ENCODE measurements at regions not wholly inside any gene's neighbourhood (a gene's known extent, or its start where the extent isn't known, plus 50 kb on each side); places are given as distances from the start of the nearest gene placed in this dataset.

GRCh38 chr2:150371044-150371818, 116.2 kb downstream of the RND3 start:
- Mint-ChIP-seq H3K9me3 (peaks cover 0 to 4% of the 10 kb centered on the region in 2 experiments; a peak in 2 of 5 replicates), H3K27me3 (ENCODE audit: low read depth) (no peaks in the 10 kb centered on the region), H3K27ac (no peak overlapping the region), H3K4me1 (peaks cover 9 to 16% of the 10 kb centered on the region in 2 experiments), H3K4me3 (no peak overlapping the region), H3K36me3 (ENCODE audit: insufficient read depth in 1 of 3, low read depth in 3 of 3) (peaks cover 0 to 5% (median 0%) of the 10 kb centered on the region in 3 experiments; a peak in 1 of 7 replicates)
- no peak overlapping the region for H3T11ph ChIP-seq (ENCODE audit: low read length)
- no peak overlapping the region for H2BK120ac ChIP-seq (ENCODE audit: low read depth, low read length, poor library complexity, severe bottlenecking)
- H3K9ac ChIP-seq (ENCODE audit: extremely low read depth, insufficient read length, low read length): no peak overlapping the region
- H4K5ac ChIP-seq (ENCODE audit: insufficient read length, low read depth, low read length): no peak overlapping the region
- no peak overlapping the region for H2BK12ac ChIP-seq (ENCODE audit: insufficient read length, low read depth, low read length)
- no peak overlapping the region for H3K14ac ChIP-seq (ENCODE audit: insufficient read depth, low read length)
- no peak for TF ChIP-seq CTCF (conservative IDR thresholded peaks at IDR 0.05)
- H3K4me1 ChIP-seq (ENCODE audit: insufficient read depth, low read length): no peaks in the 10 kb centered on the region; the same call in 1 of the 2 replicates
- H3K79me2 ChIP-seq (ENCODE audit: insufficient read depth, low read length): no peaks in the 10 kb centered on the region; the same call in 1 of the 2 replicates
- no CpG with 5 or more reads among the region's 3 CpGs for WGBS (ENCODE audit: extremely low coverage, insufficient read length, low lambda C conversion rate)
- H3K18ac ChIP-seq (ENCODE audit: insufficient read length, low read depth, low read length): no peak overlapping the region
- H2BK5ac ChIP-seq (ENCODE audit: insufficient read length, low read length): no peak overlapping the region
- H3K4me2 ChIP-seq (ENCODE audit: insufficient read depth, insufficient read length, low read length): no peak overlapping the region
- no peak overlapping the region for H3K4ac ChIP-seq (ENCODE audit: low read depth, low read length)
- no peaks in the 10 kb centered on the region for H3K23me2 ChIP-seq (ENCODE audit: insufficient read length, low read depth, low read length, poor library complexity, severe bottlenecking)
- no peak overlapping the region for H4K8ac ChIP-seq (replicated peaks; ENCODE audit: insufficient read length, low read depth, low read length)
- H3K9me3 ChIP-seq (ENCODE audit: control insufficient read depth, low read depth, low read length): no peaks in the 10 kb centered on the region
- H3K27me3 ChIP-seq (ENCODE audit: insufficient read depth, low read length): no peaks in the 10 kb centered on the region
- H3K56ac ChIP-seq (ENCODE audit: insufficient read length, low read depth, low read length): no peak overlapping the region
- H2BK20ac ChIP-seq (ENCODE audit: low read depth, low read length, poor library complexity, severe bottlenecking): no peak overlapping the region
- no peak overlapping the region for H2AK5ac ChIP-seq (ENCODE audit: insufficient read length, low read length)
- no peaks in the 10 kb centered on the region for H3K79me1 ChIP-seq (ENCODE audit: insufficient read depth, low read depth, low read length, poor library complexity, severe bottlenecking)
- DNase-seq: no peak
- H3K23ac ChIP-seq (ENCODE audit: insufficient read length, low read depth, low read length): no peak overlapping the region
- H2BK15ac ChIP-seq (ENCODE audit: low read depth, low read length): no peak overlapping the region
- H4K91ac ChIP-seq (ENCODE audit: insufficient read length, low read depth, low read length): no peak overlapping the region
- peak overlapping the region; percentile 73 for H2AFZ ChIP-seq (ENCODE audit: low read length)
- no peaks in the 10 kb centered on the region for H4K20me1 ChIP-seq (ENCODE audit: control insufficient read depth, insufficient read depth, insufficient read length)
- H3K27ac ChIP-seq (ENCODE audit: insufficient read length, low read depth, low read length): no peak overlapping the region
